AG09319 (cell line): ENCODE measurements at regions not wholly inside any gene's neighbourhood (a gene's known extent, or its start where the extent isn't known, plus 50 kb on each side); places are given as distances from the start of the nearest gene placed in this dataset.

Source experiments
- DNase-seq: peaks from one replicate; pipeline ENCODE4 v3.0.0-alpha.2; 2010; ENCODE audit warnings: low read depth; ENCODE audit errors: extremely low read depth
- CTCF ChIP-seq: IDR thresholded peaks from 2 replicates; pipeline ENCODE4 v1.5.1; 2011; ENCODE audit warnings: low read depth, mild to moderate bottlenecking, inconsistent platforms, low read length, moderate library complexity

- no peak for DNase-seq
- TF ChIP-seq CTCF: no peak
Measured at GRCh38 chr14:54275997-54276725, 120.6 kb upstream of the CDKN3 start.

GRCh38 chr14:54278087-54278486, 118.7 kb upstream of the CDKN3 start:
- no peak for TF ChIP-seq CTCF
- DNase-seq: no peak

- no peak for TF ChIP-seq CTCF
- no peak for DNase-seq
Measured at GRCh38 chr14:54278665-54279295, 118.0 kb upstream of the CDKN3 start.

GRCh38 chr14:54282849-54283248, 114.0 kb upstream of the CDKN3 start:
- no peak for DNase-seq
- no peak for TF ChIP-seq CTCF

GRCh38 chr14:54285030-54285429, 111.8 kb upstream of the CDKN3 start:
- DNase-seq: no peak
- no peak for TF ChIP-seq CTCF

- TF ChIP-seq CTCF: no peak
- DNase-seq: no peak
Measured at GRCh38 chr14:54291491-54292191, 105.2 kb upstream of the CDKN3 start.

GRCh38 chr14:54294802-54295201, 102.0 kb upstream of the CDKN3 start:
- no peak for TF ChIP-seq CTCF
- no peak for DNase-seq
